Putamen (tissue), 1 donor: ENCODE measurements at regions not wholly inside any gene's neighbourhood (a gene's known extent, or its start where the extent isn't known, plus 50 kb on each side); places are given as distances from the start of the nearest gene placed in this dataset.

Experiments used
- DNase-seq: peaks from one replicate; pipeline ENCODE4 v3.0.0-alpha.2; 2016; ENCODE audit warnings: low spot score

DNA sequence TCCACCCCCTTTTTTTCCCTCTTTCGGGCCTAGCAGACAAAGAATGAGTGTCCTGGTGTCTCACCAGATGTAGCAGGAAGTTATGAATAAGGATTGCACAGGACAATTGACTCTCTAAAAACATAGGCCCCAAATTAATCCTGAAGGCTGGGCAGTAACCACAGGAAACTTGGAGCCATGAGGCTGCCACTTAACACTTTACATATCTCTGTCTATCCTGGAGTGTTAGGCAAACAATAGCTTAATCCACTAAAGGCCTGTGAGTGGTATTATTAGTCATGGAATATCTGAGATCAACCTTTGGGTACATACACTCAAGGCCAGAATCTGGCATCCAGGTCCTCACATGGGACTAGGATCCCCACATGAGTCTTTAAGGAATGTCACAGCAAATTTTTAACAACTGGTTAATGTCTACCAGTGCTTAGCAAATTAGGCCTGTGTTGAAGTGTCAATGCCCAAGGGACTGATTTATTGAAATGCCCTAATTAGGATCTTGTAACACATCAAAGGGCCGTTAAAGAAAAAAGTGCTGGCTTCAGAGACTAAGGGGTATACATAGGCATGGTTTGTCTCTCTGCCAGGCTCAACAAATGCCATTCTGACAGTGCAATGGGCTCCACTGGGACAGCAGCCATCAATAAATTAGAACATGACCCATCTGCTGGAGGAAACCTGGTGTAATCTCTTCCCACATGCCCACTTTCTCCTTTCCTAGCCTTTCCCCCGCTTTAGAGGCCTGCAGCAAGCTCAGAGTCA is 196.7 kb upstream of the TBX20 start:
- DNase-seq, result no peak

DNA sequence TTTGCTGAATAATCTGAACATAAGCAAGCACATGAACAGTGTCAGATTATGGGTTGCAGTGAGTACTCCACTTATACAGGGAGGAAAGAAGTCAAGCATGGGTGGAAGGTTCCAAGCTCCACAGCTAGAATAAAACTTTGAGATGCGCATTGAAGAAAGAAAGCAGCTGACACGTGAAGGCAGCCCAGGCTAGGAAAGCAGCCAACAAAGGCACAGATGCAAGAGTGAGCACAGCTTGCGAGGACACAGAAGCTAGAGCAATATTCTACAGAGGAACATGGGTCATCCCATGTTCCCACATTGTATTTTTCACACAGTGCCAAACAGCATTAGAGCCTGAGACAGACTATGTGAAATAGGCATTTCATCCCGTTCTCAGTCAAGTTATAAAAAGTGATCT is 194.6 kb upstream of the TBX20 start:
- no peak for DNase-seq

DNA sequence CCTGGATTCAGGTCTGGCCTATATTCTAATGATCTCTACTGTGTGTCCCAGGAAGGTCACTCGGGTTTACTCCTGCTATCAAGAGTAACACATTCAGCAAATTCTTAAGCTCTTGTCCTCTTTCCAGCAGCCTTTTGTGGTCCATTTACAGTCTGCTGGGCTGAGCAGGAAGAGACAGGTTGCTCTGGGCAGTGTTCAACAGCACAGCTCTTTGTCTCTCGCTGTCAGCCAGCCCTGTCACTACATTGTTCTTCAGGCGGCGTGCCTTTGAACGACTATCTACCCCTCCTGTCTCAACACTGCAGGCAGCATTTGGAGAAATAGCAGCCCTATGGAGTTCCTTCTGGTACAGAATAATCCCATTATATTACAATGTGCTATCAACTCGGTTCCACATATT is 192.2 kb upstream of the TBX20 start:
- DNase-seq, result no peak

DNA sequence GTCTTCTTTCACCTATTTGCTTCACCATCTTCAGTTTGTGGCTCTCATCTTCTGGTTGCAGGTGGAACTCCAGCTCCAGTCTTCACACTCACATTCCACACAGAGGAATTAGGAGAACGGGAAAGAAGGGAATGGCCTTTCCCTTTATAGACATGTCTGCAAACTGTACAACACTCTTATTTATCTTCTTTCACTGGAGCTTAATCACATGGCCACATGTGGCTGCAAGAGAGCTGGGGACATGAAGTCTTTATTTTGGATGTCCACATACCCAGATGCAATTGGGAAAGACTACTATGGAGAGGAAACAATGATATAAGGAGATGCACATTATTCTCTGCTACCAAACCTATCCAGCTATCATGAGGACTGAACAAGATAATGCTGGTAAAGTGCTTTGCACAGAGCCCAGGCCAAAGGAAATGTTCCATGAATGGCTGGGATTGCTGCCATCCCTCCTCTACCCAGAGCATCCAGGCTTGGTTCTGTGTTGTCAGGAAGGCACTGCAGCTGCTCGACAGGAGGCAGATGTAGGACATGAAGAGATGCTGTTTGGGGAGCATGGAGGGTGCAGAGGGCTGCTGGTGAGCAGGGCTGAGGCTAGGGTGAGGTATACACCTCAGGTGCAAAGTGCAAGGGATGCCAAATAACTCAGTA is 183.8 kb upstream of the TBX20 start:
- DNase-seq, result no peak

GRCh38 chr7:35436452-35436851 is 182.6 kb upstream of the TBX20 start:
- DNase-seq, result no peak

- no peak for DNase-seq
Observed at GRCh38 chr7:35430547-35431153, 176.8 kb upstream of the TBX20 start.

DNA sequence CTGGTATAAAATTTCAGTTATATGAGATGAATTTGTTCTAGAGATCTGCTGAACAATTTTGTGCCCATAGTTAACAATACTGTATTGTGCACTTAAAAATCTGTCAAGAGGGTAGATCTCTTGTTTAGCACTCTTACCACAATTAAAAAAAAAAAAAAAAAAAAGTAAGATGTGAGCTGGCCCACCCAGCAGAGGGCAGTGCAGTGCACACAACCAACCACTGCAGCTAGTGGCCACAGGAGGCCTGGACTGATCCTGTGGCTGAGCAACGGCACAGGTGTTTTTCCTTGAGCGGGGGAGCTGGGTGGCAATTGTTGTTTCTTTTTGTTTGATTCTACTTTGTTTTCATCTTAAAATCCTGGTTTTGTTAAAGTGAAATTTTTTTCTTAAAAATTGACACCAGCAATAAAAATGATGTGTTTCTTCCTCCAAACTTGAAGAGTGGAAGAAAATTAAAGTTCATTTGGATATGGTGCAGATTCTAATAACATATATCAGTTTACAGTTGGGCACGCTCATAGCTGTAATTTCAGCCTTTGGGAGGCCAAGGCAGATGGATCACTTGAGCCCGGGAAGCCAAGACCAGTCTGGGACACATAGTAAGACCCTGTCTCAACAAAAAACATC is 171.1 kb upstream of the TBX20 start:
- no peak for DNase-seq

GRCh38 chr7:35424440-35424839 is 170.5 kb upstream of the TBX20 start:
- DNase-seq, result no peak

DNA sequence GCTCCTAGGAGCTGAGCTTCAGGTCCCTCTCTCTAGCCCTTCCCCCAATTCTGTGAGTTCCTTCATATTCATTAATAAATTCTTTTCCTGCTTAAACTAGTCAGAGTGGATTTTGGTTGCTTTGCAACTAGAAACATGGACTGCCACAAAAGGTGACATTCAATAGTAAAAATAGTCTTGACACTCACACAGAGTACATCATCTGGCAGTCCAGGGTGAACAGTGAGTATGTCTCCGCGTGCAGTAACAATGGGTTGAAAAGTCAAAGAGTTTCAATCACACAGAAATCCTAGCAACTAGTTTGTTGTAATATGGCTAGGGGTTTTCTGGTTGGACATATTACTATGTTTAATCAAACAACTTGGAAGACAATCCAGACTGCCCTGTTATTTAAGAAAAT is 168.8 kb upstream of the TBX20 start:
- no peak for DNase-seq

GRCh38 chr7:35420656-35421055 is 166.8 kb upstream of the TBX20 start:
- no peak for DNase-seq

DNA sequence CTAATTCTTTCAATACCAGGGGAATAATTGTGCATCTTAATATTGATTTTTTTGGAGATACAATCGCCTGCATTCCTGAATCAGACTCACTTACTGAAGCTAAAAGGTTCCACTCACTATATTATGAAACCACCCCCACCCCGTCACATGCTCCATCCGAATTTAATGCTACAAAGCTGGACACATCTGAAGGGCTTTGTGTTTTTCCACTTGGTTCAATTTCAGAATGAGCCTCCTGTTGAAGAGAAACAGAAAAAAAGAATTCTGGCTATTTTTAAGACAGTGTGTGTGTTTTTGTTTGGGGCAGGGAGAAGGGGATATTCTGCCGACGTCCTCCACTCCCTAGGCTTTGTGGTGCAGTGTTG is 165.5 kb upstream of the TBX20 start:
- no peak for DNase-seq

DNA sequence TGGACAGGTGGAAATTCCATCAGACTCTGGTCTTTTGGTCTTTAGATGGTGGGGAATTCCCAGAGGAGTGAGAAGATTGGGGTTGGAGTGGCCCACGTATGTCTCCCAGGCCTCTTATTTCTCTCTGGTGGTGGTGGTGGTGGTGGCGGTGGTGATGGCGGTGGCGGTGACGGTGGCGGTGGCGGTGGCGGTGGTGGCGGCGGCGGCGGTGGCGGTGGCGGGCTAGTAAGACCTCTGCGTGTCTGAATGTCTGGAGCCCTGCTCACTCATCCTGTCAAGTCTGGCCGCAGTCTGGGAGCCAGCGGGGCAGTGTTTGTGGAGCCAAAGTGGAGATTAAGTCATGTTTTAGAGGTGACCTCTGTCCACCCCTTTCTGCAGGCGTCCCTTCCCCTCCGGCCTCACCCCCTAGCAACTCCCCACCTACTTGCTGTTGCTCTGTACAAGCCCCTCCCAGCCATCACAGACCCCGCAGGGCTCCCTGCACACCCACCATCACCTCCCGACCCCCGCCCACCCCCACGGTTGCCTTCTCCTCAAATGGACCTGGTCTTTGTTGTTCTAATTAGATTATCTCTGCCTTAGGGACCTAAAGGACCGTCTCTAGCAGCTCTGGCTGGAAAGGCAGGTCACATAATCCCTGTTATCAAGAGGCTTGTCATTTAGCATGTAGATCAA is 165.0 kb upstream of the TBX20 start:
- no peak for DNase-seq

GRCh38 chr7:35416568-35416967 is 162.7 kb upstream of the TBX20 start:
- DNase-seq, result no peak

GRCh38 chr7:35415411-35415822 is 161.5 kb upstream of the TBX20 start:
- DNase-seq, result no peak

DNA sequence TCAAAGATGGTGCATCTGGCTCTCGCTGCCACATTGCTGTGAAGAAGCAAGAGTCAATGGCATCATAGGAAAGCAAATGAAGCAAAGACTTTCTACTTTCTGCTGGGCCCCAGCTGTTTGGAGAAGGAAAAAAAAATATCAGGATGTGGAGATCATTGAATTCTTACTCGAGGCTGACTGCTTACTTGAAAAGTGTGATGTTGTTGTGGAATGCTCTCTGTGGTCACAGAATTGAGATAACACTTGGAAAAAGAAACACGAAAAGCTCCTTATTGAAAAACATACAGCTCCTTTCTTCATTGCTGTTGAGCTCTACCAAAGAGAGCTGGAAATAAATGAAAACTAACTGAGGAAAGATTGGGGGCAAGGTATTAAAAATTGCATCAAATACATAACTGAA is 157.4 kb upstream of the TBX20 start:
- no peak for DNase-seq

DNA sequence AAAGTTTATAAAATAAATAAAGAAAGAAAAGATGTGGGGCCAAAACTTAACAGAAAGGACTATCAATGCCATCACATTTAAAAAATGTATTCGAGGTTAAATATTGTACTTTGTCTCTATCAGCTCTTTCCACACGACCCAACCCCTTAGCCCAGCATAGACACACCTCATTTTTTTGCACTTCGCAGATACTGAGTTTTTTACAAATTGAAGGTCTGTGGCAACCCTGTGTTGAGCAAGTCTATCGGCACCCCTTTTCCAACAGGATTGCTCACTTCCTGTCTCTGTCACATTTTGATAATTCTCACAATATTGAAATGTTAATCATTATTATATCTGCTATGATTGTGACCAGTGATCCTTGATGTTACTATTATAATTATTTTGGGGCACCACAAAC is 151.6 kb upstream of the TBX20 start:
- DNase-seq, result no peak

- DNase-seq, result no peak
Observed at GRCh38 chr7:35401217-35401879, 147.4 kb upstream of the TBX20 start.

GRCh38 chr7:35399840-35400239 is 145.9 kb upstream of the TBX20 start:
- no peak for DNase-seq

DNA sequence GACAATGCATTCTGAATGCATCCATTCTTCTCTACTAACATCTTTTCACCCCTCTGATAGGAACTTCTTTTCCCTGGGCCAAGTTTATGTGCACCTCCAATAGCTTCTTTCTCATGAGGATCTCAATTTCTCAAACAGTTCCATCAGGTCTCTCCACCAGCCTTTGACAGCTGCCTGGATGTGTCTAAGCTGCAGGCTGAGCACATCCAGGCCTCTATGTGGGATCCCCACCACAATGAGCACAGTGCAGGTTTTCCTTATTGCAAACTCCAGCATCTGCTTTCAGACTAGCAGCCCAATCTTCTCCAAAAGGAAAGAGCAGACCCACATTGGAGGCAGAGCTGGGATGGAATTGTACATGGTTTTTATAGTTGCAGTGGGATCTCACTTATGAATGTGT is 145.3 kb upstream of the TBX20 start:
- no peak for DNase-seq

DNA sequence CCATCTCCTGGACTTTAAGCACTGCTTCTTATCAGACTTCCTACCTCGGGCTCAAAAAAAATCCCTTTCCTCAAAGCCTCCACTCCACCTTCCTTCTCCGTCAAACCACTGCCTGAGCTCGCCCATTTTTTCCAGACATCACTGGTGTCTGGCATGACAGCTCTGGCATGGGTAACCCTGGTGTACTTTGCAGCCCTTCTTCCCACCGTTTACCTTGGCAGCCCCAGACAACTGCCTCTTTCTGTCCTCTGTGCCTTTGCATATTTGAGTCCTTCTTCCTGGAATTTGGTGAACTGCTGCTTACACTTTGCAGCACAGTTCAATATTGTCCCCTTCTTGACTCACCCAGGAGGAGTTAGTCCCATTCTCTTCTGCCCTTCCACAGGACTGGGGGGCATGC is 144.6 kb upstream of the TBX20 start:
- DNase-seq, result no peak

- no peak for DNase-seq
Observed at GRCh38 chr7:35390146-35390545, 136.2 kb upstream of the TBX20 start.

GRCh38 chr7:35389636-35390035 is 135.7 kb upstream of the TBX20 start:
- no peak for DNase-seq
